ENCODE measurements at regions not wholly inside any gene's neighbourhood (a gene's known extent, or its start where the extent isn't known, plus 50 kb on each side); places are given as distances from the start of the nearest gene placed in this dataset.

GRCh38 chr11:92168936-92169335 is 55.7 kb upstream of the FAT3 start:
- no peak overlapping the region for H3K27ac Mint-ChIP-seq
- 88% methylated on average over 1 of the region's 1 CpG for WGBS (ENCODE audit: insufficient coverage)
- intact Hi-C loops (cut with micrococcal nuclease), result no loop called here
- no peaks in the 10 kb centered on the region for H3K4me1 ChIP-seq (ENCODE audit: control insufficient read depth, insufficient read depth, low read length)
- H3K27me3 Mint-ChIP-seq (ENCODE audit: low read depth in 2 of 2), result no peaks in the 10 kb centered on the region
- no peaks in the 10 kb centered on the region for H3K36me3 ChIP-seq (ENCODE audit: control insufficient read depth, insufficient read depth, low read length)
- H3K9me3 ChIP-seq (ENCODE audit: control insufficient read depth, insufficient read depth, low read length), result no peaks in the 10 kb centered on the region
- H3K27ac ChIP-seq (ENCODE audit: low read length), result no peak overlapping the region
- H3K4me3 Mint-ChIP-seq, result no peak overlapping the region
- no peak overlapping the region for H3K4me3 ChIP-seq (ENCODE audit: low read length)
- H3K4me1 Mint-ChIP-seq, result no peaks in the 10 kb centered on the region
- no peaks in the 10 kb centered on the region for H3K27me3 ChIP-seq (ENCODE audit: control insufficient read depth, insufficient read depth, low read length)
- no peaks in the 10 kb centered on the region for H3K36me3 Mint-ChIP-seq
- DNase-seq (no peak), ATAC-seq (no peak)
- peaks cover 9 to 14% of the 10 kb centered on the region in 2 donors for H3K9me3 Mint-ChIP-seq
- no peak for TF ChIP-seq CTCF (IDR thresholded peaks at IDR 0.05)

DNA sequence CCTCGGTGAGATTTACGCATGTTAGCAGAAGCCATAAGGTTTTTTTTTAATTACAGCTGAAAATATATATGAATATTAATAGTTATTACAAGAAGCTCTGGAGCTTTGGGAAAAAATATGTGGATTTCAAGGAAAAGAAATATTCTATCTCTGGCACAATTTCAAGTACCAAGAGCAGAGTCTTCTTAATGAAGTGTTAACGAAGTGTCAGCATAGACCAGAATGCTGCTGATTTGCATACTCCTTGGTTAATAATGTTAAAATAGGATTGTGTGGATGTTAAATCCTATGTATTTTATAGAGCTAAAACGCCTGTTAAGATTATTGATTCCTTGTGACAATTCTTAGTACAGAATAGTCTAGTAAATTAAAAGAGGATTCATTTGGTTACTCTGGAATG is 57.0 kb upstream of the FAT3 start:
- TF ChIP-seq CTCF (IDR thresholded peaks at IDR 0.05), result no peak
- no peaks in the 10 kb centered on the region for H3K4me1 Mint-ChIP-seq
- 67% methylated on average over 3 of the region's 4 CpGs for WGBS (ENCODE audit: insufficient coverage)
- H3K27me3 ChIP-seq (ENCODE audit: control insufficient read depth, insufficient read depth, low read length), result no peaks in the 10 kb centered on the region
- DNase-seq (no peak), ATAC-seq (no peak)
- peaks cover 10 to 14% of the 10 kb centered on the region in 2 donors for H3K9me3 Mint-ChIP-seq
- H3K9me3 ChIP-seq (ENCODE audit: control insufficient read depth, insufficient read depth, low read length), result no peaks in the 10 kb centered on the region
- no peaks in the 10 kb centered on the region for H3K36me3 Mint-ChIP-seq
- H3K4me1 ChIP-seq (ENCODE audit: control insufficient read depth, insufficient read depth, low read length), result no peaks in the 10 kb centered on the region
- no peak overlapping the region for H3K4me3 ChIP-seq (ENCODE audit: low read length)
- H3K27ac Mint-ChIP-seq, result no peak overlapping the region
- no peaks in the 10 kb centered on the region for H3K36me3 ChIP-seq (ENCODE audit: control insufficient read depth, insufficient read depth, low read length)
- H3K4me3 Mint-ChIP-seq, result no peak overlapping the region
- no peaks in the 10 kb centered on the region for H3K27me3 Mint-ChIP-seq (ENCODE audit: low read depth in 2 of 2)
- intact Hi-C loops (cut with micrococcal nuclease), result no loop called here
- H3K27ac ChIP-seq (ENCODE audit: low read length), result no peak overlapping the region

DNA sequence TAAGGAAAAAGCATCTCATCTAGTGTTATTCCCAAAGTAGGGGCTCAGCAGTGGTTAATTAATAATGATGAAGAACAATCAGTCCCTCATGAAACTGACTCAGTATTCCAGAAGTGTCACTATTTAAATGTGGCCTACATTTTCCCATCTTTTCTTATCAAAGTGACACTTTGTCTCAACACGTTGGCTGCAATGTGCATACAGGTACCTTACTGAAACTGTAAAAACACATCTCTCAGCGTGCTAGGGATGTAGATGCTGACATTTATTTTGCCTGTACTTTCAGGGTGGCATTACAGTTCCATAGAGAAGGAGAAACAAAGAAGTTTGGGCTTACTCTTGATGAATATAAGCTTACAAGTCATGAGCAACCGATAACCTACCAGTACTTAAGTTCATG is 58.3 kb upstream of the FAT3 start:
- no peaks in the 10 kb centered on the region for H3K9me3 ChIP-seq (ENCODE audit: control insufficient read depth, insufficient read depth, low read length)
- TF ChIP-seq CTCF (IDR thresholded peaks at IDR 0.05), result no peak
- Mint-ChIP-seq H3K4me1 (no peaks in the 10 kb centered on the region), H3K36me3 (no peaks in the 10 kb centered on the region), H3K4me3 (no peak overlapping the region), H3K27ac (no peak overlapping the region), H3K9me3 (peaks cover 8 to 11% of the 10 kb centered on the region in 2 donors), H3K27me3 (ENCODE audit: low read depth in 2 of 2) (no peaks in the 10 kb centered on the region)
- no peaks in the 10 kb centered on the region for H3K4me1 ChIP-seq (ENCODE audit: control insufficient read depth, insufficient read depth, low read length)
- no peak overlapping the region for H3K4me3 ChIP-seq (ENCODE audit: low read length)
- ATAC-seq, result no peak
- no peak for DNase-seq
- H3K27ac ChIP-seq (ENCODE audit: low read length), result no peak overlapping the region
- intact Hi-C loops (cut with micrococcal nuclease), result no loop called here
- 82% methylated on average over 3 of the region's 3 CpGs for WGBS (ENCODE audit: insufficient coverage)
- no peaks in the 10 kb centered on the region for H3K27me3 ChIP-seq (ENCODE audit: control insufficient read depth, insufficient read depth, low read length)
- no peaks in the 10 kb centered on the region for H3K36me3 ChIP-seq (ENCODE audit: control insufficient read depth, insufficient read depth, low read length)

GRCh38 chr11:92163879-92164278 is 60.7 kb upstream of the FAT3 start:
- Histone ChIP-seq H3K4me1 (ENCODE audit: control insufficient read depth, insufficient read depth, low read length) (no peaks in the 10 kb centered on the region), H3K9me3 (ENCODE audit: control insufficient read depth, insufficient read depth, low read length) (no peaks in the 10 kb centered on the region), H3K27ac (ENCODE audit: low read length) (no peak overlapping the region), H3K27me3 (ENCODE audit: control insufficient read depth, insufficient read depth, low read length) (no peaks in the 10 kb centered on the region), H3K4me3 (ENCODE audit: low read length) (no peak overlapping the region), H3K36me3 (ENCODE audit: control insufficient read depth, insufficient read depth, low read length) (no peaks in the 10 kb centered on the region)
- Mint-ChIP-seq H3K27ac (no peak overlapping the region), H3K9me3 (peaks cover 7 to 10% of the 10 kb centered on the region in 2 donors), H3K4me1 (no peaks in the 10 kb centered on the region), H3K36me3 (no peaks in the 10 kb centered on the region), H3K4me3 (no peak overlapping the region), H3K27me3 (ENCODE audit: low read depth in 2 of 2) (no peaks in the 10 kb centered on the region)
- intact Hi-C loops (cut with micrococcal nuclease), result no loop called here
- DNase-seq (no peak), ATAC-seq (no peak)
- TF ChIP-seq CTCF (IDR thresholded peaks at IDR 0.05), result no peak
- 86% methylated on average over 1 of the region's 1 CpG for WGBS (ENCODE audit: insufficient coverage)

All from natural killer cell (primary cell).